ENCODE measurements at regions not wholly inside any gene's neighbourhood (a gene's known extent, or its start where the extent isn't known, plus 50 kb on each side); places are given as distances from the start of the nearest gene placed in this dataset.

- TF ChIP-seq CTCF (IDR thresholded peaks at IDR 0.05), result no peak
- no peak for TF ChIP-seq POLR2A (IDR thresholded peaks at IDR 0.05)
Observed at GRCh38 chr1:212190169-212190568, 95.0 kb upstream of the PPP2R5A start.
